HEK293 (cell line): ENCODE measurements at regions not wholly inside any gene's neighbourhood (a gene's known extent, or its start where the extent isn't known, plus 50 kb on each side); places are given as distances from the start of the nearest gene placed in this dataset.

Experiments
- KLF16 ChIP-seq: fragments of 450-650 bp; formaldehyde crosslinking; IDR thresholded peaks from 2 replicates; pipeline ENCODE4 v1.5.1; 2017; ENCODE audit warnings: missing biosample characterization, missing genetic modification characterization
- ZNF18 ChIP-seq: fragments of 450-650 bp; formaldehyde crosslinking; IDR thresholded peaks from 2 replicates; pipeline ENCODE4 v1.5.1; 2016; ENCODE audit warnings: missing biosample characterization, missing genetic modification characterization
- ZNF837 ChIP-seq: fragments of 450-650 bp; formaldehyde crosslinking; IDR thresholded peaks from 2 replicates; pipeline ENCODE4 v1.5.1; 2016; ENCODE audit warnings: missing biosample characterization, missing genetic modification characterization

DNA sequence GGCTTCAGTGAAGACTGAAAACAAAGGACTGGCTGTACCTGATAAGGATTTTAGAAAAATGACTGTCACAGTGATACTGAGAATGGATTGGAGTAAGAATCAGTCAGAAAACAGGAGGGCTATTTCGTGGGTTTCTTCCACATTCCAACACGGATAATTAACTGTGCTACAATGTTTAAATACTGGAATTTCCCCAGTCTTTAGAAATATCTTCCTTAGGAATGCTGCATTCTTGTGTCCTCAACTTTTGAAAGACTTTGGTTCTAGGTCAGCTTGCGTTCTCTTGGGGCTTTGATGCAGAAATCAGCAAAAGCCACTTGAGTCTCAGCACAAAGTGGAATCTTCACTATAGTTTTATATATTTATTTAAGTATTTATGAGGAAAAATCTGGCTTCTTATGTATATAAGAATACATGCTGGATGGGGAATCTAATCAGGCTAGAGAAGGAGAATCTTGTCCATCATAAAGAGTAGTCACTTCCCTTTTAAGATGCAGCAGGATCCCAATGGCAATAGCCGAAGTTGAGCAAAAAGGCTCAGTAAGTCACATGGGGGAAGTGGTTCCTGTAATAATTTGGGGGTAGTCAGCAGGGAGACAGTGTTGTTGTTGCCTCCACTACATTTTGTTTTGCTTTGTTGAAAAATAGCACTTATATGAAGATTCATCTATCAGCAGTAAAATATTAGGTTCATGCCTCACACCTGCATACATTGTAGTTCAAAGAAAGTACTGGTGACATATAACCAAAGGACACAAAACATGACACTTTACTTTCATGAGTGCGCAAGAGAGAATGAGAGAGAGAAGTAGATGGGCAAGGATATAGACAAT, 86.0 kb downstream of the CH25H start:
- no peak for TF ChIP-seq ZNF18 (tag by site-specific recombination)
- TF ChIP-seq KLF16, result no peak
- no peak for TF ChIP-seq ZNF837 (tag by site-specific recombination)
